Peyer's patch (tissue), 4 donors: ENCODE measurements at regions not wholly inside any gene's neighbourhood (a gene's known extent, or its start where the extent isn't known, plus 50 kb on each side); places are given as distances from the start of the nearest gene placed in this dataset.

Source experiments
- DNase-seq, 3 donors: peaks; one replicate each; pipeline ENCODE4 v3.0.0-alpha.2; 2017 to 2019
- H3K27ac ChIP-seq, 4 donors: fragments of 200-600 bp; sonication (generic); one replicate each; pipeline ENCODE4 v1.5.1; 2016 to 2019
- H3K27me3 ChIP-seq, 2 donors: fragments of 200-600 bp; sonication (generic); one replicate each; pipeline ENCODE4 v1.5.1; 2019
- H3K36me3 ChIP-seq, 3 donors: fragments of 200-600 bp; sonication (generic); one replicate each; pipeline ENCODE4 v1.5.1; 2016 to 2019
- H3K4me1 ChIP-seq, 4 donors: fragments of 200-600 bp; sonication (generic); one replicate each; pipeline ENCODE4 v1.5.1; 2016 to 2019
- H3K4me3 ChIP-seq, 4 donors: fragments of 200-600 bp; sonication (generic); 1 replicate in 3 of 4; 2 replicates in 1 of 4; pipeline ENCODE4 v1.5.1; 2016 to 2019; ENCODE audit warnings: mild to moderate bottlenecking in 1 of 4
- H3K9me3 ChIP-seq, 4 donors: fragments of 200-600 bp; sonication (generic); one replicate each; pipeline ENCODE4 v1.5.1; 2016 to 2019; ENCODE audit warnings: mild to moderate bottlenecking in 1 of 4
- POLR2A ChIP-seq, 2 donors: fragments of 450-650 bp; IDR thresholded peaks; one replicate each; pipeline ENCODE4 v1.5.1; 2017; ENCODE audit warnings: antibody characterized with exemption in 2 of 2, mild to moderate bottlenecking in 2 of 2, moderate library complexity in 2 of 2
- TF ChIP-seq, protein P1 (sequence below), 6 experiments: fragments of 450-650 bp in 4 of 6; fragments of 200-600 bp in 2 of 6; sonication (generic) in 1 of 6; IDR thresholded peaks; one replicate each; pipeline ENCODE4 v1.5.1; 2017 to 2019; ENCODE audit warnings: antibody characterized with exemption in 6 of 6, mild to moderate bottlenecking in 3 of 6, moderate library complexity in 1 of 6

DNA sequence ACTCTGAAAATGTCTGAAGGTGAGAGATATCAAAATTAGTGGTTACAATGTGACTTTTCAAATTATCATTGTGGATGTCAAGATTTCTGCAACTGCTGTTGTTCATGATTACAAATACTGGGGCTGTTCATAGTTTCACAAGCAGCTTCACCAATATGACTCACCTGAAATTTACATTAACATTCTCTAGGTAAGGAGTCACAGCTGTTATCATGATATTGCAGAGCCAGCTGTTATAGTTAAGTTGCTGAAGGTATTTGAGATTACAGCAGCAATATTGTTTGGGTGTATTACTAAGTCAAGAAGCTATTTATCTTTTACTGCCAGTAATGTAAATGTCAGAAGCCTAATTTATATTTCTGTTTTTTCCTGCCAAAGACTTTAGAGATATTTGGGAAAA, 140.0 kb downstream of the MC4R start:
- Histone ChIP-seq H3K4me3 (no peak overlapping the region), H3K36me3 (no peaks in the 10 kb centered on the region), H3K4me1 (no peaks in the 10 kb centered on the region), H3K27me3 (no peaks in the 10 kb centered on the region), H3K27ac (no peak overlapping the region), H3K9me3 (no peaks in the 10 kb centered on the region)
- no peak for DNase-seq
- TF ChIP-seq, protein P1, sequence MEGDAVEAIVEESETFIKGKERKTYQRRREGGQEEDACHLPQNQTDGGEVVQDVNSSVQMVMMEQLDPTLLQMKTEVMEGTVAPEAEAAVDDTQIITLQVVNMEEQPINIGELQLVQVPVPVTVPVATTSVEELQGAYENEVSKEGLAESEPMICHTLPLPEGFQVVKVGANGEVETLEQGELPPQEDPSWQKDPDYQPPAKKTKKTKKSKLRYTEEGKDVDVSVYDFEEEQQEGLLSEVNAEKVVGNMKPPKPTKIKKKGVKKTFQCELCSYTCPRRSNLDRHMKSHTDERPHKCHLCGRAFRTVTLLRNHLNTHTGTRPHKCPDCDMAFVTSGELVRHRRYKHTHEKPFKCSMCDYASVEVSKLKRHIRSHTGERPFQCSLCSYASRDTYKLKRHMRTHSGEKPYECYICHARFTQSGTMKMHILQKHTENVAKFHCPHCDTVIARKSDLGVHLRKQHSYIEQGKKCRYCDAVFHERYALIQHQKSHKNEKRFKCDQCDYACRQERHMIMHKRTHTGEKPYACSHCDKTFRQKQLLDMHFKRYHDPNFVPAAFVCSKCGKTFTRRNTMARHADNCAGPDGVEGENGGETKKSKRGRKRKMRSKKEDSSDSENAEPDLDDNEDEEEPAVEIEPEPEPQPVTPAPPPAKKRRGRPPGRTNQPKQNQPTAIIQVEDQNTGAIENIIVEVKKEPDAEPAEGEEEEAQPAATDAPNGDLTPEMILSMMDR (IDR thresholded peaks at IDR 0.05): no peak
- TF ChIP-seq POLR2A (IDR thresholded peaks at IDR 0.05): no peak

GRCh38 chr18:60228609-60229595, 143.7 kb downstream of the MC4R start:
- no peaks in the 10 kb centered on the region for H3K9me3 ChIP-seq
- H3K27me3 ChIP-seq: no peaks in the 10 kb centered on the region
- H3K4me3 ChIP-seq: no peak overlapping the region
- H3K27ac ChIP-seq: no peak overlapping the region
- H3K36me3 ChIP-seq: no peaks in the 10 kb centered on the region
- H3K4me1 ChIP-seq: no peaks in the 10 kb centered on the region
- no peak for DNase-seq
- TF ChIP-seq, protein P1 (IDR thresholded peaks at IDR 0.05): no peak
- no peak for TF ChIP-seq POLR2A (IDR thresholded peaks at IDR 0.05)

GRCh38 chr18:60215432-60215831, 157.1 kb downstream of the MC4R start:
- TF ChIP-seq, protein P1 (IDR thresholded peaks at IDR 0.05): no peak
- TF ChIP-seq POLR2A (IDR thresholded peaks at IDR 0.05): no peak
- H3K9me3 ChIP-seq: no peaks in the 10 kb centered on the region
- H3K27me3 ChIP-seq: no peaks in the 10 kb centered on the region
- no peak overlapping the region for H3K27ac ChIP-seq
- no peak for DNase-seq
- no peak overlapping the region for H3K4me3 ChIP-seq
- no peaks in the 10 kb centered on the region for H3K4me1 ChIP-seq
- no peaks in the 10 kb centered on the region for H3K36me3 ChIP-seq

DNA sequence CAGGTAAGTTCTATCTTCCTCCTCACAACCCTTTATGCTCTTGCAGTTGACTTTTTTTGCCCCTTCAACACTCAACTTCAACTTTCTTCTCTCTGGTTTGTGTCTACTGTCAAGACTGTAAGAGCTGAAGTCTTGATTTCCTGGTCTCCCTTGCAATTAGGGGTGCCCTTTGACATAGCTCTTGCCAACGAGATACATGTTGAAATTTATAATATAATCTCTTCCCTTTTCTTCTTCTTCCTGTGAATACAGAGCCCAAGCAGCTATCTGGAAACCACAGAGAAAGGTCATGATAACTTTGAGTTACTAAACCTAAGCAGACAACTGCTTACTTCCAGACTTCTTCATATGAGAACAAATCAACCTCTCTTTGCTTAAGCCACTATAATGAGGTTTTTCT, 163.5 kb downstream of the MC4R start:
- no peak for DNase-seq
- TF ChIP-seq, protein P1 (IDR thresholded peaks at IDR 0.05): no peak
- no peak for TF ChIP-seq POLR2A (IDR thresholded peaks at IDR 0.05)
- Histone ChIP-seq H3K27ac (no peak overlapping the region), H3K36me3 (no peaks in the 10 kb centered on the region), H3K9me3 (no peaks in the 10 kb centered on the region), H3K4me1 (no peaks in the 10 kb centered on the region), H3K27me3 (no peaks in the 10 kb centered on the region), H3K4me3 (no peak overlapping the region)

DNA sequence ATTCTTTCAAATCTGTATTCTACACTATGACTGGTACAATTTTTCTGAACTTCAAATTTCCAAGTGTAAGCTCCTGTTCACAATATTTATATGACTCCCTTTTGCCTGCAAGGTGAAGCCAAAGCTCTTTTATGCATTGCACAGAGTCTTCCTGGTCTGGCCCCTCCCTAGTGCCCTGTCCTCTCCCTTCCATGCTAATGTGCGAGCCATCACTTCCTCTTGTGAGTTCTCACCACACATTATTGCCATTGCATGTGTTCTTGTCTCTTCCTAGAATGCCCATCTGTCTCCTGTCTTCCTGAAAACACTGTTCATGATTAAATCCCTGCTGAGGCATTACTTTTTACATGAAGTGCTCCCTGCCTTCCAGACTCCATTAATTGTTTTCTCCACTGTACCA, 169.9 kb downstream of the MC4R start:
- Histone ChIP-seq H3K9me3 (no peaks in the 10 kb centered on the region), H3K27me3 (no peaks in the 10 kb centered on the region), H3K4me3 (no peak overlapping the region), H3K36me3 (no peaks in the 10 kb centered on the region), H3K4me1 (no peaks in the 10 kb centered on the region), H3K27ac (no peak overlapping the region)
- DNase-seq: no peak
- TF ChIP-seq POLR2A (IDR thresholded peaks at IDR 0.05): no peak
- TF ChIP-seq, protein P1 (IDR thresholded peaks at IDR 0.05): no peak
